GM19193 (cell line): ENCODE measurements at regions not wholly inside any gene's neighbourhood (a gene's known extent, or its start where the extent isn't known, plus 50 kb on each side); places are given as distances from the start of the nearest gene placed in this dataset.

Experiments
- POLR2A ChIP-seq: IDR thresholded peaks from 4 replicates; pipeline ENCODE4 v1.6.1; 2011; ENCODE audit not compliant: insufficient read depth, insufficient read length; ENCODE audit errors: extremely low read depth

- no peak for TF ChIP-seq POLR2A
Measured at GRCh38 chr4:123817025-123817688, 420.6 kb downstream of the SPRY1 start.

GRCh38 chr4:123819362-123820035 is 422.9 kb downstream of the SPRY1 start:
- no peak for TF ChIP-seq POLR2A

GRCh38 chr4:123821861-123822260 is 425.3 kb downstream of the SPRY1 start:
- no peak for TF ChIP-seq POLR2A

GRCh38 chr4:123822353-123822752 is 425.8 kb downstream of the SPRY1 start:
- no peak for TF ChIP-seq POLR2A

GRCh38 chr4:123823244-123823643 is 426.6 kb downstream of the SPRY1 start:
- no peak for TF ChIP-seq POLR2A

- TF ChIP-seq POLR2A: no peak
Measured at GRCh38 chr4:123824524-123824923, 427.9 kb downstream of the SPRY1 start.

GRCh38 chr4:123825596-123826291 is 429.1 kb downstream of the SPRY1 start:
- TF ChIP-seq POLR2A: no peak

- TF ChIP-seq POLR2A: no peak
Measured at GRCh38 chr4:123826896-123827295, 430.3 kb downstream of the SPRY1 start.

GRCh38 chr4:123827511-123827910 is 430.9 kb downstream of the SPRY1 start:
- no peak for TF ChIP-seq POLR2A

GRCh38 chr4:123830930-123831329 is 434.3 kb downstream of the SPRY1 start:
- TF ChIP-seq POLR2A: no peak

- no peak for TF ChIP-seq POLR2A
Measured at GRCh38 chr4:123832173-123833026, 435.8 kb downstream of the SPRY1 start.

GRCh38 chr4:123833171-123833643 is 436.6 kb downstream of the SPRY1 start:
- TF ChIP-seq POLR2A: no peak

GRCh38 chr4:123835831-123836590 is 439.4 kb downstream of the SPRY1 start:
- TF ChIP-seq POLR2A: no peak

- no peak for TF ChIP-seq POLR2A
Measured at GRCh38 chr4:123836851-123837595, 440.4 kb downstream of the SPRY1 start.

GRCh38 chr4:123838474-123838873 is 441.9 kb downstream of the SPRY1 start:
- no peak for TF ChIP-seq POLR2A
